NOMO-1 (cell line): ENCODE measurements at regions not wholly inside any gene's neighbourhood (a gene's known extent, or its start where the extent isn't known, plus 50 kb on each side); places are given as distances from the start of the nearest gene placed in this dataset.
"Not testable (repeated sequence)": the region's sequence is repeated elsewhere in the genome, so short reads cannot be mapped to it uniquely, and the experiment has no call there.

ENCODE experiments used
- DNase-seq, 2 experiments: peaks; one replicate each; lab custom pipeline; 2025; ENCODE audit not compliant: unreplicated experiment in 2 of 2; lab: John Stamatoyannopoulos, UW

DNA sequence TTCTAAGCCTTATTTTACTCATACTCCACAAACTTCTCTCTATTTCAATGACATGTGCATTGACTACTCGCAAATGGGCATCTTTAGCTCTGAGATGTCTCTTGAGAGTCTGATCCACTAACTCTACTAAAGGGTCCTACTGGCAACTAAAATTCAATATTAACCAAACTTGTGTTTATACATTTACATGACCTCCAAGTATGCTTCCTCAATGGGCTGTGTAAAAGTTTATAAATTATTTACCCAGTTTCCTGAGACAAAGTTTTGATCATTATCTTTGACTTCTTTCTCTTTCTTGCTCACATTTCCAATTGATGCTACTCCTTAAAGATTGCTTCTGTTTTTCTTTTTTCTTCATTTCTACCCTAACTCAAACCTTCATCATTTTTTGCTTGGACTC lies 510.1 kb upstream of the DAB2 start:
- no peak for DNase-seq

DNA sequence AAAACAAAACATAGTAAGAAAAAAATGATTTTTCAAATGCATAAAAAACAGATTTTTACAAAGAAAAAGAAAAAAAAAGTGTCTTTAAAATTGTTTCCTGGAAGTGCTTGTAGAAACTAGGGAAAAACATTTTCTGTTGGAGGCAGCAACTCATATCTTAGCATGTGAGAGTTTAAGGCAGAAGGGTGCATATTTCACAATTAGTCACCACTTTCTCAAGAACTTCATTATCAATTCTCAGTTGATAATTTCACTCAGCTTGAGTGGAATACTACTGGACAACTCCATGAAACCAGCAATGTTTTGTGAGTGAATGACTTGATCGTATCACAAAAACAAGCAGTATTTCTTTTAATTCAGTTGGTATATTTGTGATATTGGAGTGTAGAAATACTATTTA lies 508.3 kb upstream of the DAB2 start:
- no peak for DNase-seq

DNA sequence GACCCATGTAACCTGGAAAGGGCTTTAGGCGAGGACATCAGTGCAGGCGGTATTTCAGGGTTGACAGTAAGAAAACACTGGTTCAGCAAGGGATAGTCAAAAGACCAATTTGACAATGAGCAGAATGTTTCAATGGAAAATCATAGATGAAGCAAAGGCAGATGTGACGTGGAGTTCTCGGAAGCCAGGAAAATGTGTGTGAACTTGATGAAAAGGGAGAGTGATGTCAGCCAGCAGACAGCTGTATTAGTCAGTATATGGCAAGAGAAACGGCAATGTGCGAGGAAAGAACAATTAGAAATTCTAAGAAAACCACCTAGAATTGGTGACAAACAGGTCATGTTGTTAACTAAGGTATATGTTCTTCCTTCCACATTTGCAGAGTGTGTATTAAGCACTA lies 503.9 kb upstream of the DAB2 start:
- no peak for DNase-seq

- no peak for DNase-seq
Observed at GRCh38 chr5:39919876-39920275, 495.1 kb upstream of the DAB2 start.

DNA sequence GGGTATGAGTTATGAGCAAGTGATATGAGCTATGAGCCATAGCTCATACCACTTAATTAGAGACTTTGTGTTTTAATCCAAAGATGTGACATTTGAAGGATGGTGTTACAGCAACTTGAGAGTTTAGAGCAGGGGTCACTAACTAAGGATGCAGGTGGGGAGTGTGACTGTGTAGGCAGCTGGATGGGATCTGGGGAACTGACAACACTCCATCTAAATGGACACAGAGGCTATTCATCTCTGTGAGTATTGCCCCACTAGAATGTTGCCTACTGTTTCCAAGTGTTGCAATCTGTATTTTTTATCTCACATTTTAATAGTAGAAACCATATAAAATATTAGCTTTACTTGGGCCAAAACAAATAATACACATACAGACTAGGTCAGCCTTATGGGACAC lies 488.1 kb upstream of the DAB2 start:
- no peak for DNase-seq

DNA sequence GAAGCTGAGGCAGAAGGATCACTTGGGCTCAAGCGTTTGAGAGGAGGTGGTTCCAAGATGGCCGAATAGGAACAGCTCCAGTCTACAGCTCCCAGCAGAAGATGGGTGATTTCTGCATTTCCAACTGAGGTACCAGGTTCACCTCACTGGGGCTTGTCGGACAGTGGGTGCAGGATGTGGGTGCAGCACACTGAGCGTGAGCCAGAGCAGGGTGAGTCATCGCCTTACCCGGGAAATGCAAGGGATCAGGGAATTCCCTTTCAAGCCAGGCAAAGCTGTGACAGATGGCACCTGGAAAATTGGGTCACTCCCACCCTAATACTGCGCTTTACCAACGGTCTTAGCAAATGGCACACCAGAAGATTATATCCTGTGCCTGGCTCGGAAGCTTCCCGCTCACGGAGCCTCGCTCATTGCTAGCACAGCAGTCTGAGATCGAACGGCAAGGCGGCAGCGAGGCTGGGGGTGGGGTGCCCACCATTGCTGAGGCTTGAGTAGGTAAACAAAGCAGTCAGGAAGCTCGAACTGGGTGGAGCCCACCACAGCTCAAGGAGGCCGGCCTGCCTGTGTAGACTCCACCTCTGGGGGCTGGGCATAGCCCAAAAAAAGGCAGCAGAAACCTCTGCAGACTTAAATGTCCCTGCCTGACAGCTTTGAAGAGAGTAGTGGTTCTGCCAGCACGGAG lies 482.6 kb upstream of the DAB2 start:
- DNase-seq = not testable (repeated sequence)

DNA sequence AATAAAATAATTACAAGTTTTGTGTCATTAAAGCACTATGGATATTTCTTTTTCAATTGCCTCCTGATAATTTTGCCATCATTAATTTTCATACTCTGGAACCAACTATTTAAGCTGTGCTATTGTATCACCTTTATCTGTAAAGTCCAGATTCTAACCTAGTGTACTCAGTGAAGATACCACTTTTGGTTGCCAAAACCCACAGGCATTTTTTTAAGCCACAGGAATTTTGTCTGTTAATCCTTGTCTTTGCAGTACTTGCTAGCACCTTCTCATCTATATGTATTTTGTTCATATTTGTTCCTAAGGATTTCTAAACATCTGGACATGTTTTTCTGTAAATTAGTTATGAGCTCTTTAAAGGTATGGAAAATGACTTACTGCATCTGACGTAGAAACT lies 481.4 kb upstream of the DAB2 start:
- no peak for DNase-seq

DNA sequence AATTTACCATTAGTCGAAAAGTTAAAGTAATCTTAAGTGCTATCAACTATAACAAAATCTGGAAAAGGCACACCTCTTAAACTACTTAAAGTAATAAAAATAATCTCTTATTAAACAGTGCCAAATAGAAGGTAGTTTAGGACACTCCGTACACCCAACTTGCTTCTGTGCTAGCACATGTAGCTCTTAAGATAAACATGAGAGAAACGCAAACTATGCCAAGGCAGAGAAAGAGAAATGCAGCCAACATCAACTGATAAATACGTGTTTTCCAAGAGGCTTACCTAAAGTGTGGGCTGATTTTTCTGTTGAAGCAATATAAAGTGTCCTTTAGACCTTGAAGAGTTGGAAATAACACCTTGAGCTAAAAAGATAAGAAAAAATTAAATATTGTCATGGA lies 480.6 kb upstream of the DAB2 start:
- DNase-seq = no peak

- no peak for DNase-seq
Observed at GRCh38 chr5:39902626-39903025, 477.8 kb upstream of the DAB2 start.

DNA sequence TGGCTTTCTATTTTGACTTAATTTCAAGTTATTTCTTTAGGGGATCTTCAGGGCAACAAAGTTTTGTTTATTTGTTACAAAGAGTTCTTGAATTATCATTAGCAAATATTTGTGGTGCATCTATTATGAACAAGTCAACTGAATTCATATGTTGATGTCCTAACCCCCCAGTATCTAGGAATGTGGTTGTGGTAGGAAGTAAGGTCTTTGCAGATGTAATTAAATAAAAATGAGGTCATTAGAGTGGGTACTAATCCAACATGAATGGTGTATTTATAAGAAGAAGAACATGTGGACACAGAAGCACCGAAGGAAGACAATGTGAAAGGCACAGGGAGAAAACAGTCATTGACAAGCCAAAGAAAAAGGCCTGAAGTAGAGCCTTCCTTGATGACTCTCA lies 474.0 kb upstream of the DAB2 start:
- no peak for DNase-seq

- no peak for DNase-seq
Observed at GRCh38 chr5:39896706-39897105, 471.9 kb upstream of the DAB2 start.

DNA sequence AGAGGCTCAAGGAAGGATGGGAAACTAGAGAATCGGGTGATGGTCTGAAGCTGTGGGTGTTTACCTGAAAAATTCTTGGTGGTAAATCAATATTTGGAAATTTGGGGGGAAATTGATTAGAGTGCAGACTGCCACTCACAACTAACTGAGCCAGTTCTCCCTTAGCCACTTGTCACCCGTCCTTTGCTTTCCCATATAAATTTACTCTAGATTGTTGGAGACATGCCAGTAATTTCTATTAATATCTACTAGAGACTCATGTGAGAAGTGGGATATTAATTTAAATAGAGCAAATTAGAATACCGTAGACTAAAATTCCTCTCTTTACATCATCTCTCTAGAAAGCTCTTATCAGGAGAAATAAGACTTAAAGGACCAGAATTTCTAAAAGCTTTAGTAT lies 471.3 kb upstream of the DAB2 start:
- no peak for DNase-seq

GRCh38 chr5:39892708-39893107 lies 467.9 kb upstream of the DAB2 start:
- peak in 1 of 2 experiments; percentile 13 for DNase-seq

- no peak for DNase-seq
Observed at GRCh38 chr5:39891376-39891775, 466.6 kb upstream of the DAB2 start.

DNA sequence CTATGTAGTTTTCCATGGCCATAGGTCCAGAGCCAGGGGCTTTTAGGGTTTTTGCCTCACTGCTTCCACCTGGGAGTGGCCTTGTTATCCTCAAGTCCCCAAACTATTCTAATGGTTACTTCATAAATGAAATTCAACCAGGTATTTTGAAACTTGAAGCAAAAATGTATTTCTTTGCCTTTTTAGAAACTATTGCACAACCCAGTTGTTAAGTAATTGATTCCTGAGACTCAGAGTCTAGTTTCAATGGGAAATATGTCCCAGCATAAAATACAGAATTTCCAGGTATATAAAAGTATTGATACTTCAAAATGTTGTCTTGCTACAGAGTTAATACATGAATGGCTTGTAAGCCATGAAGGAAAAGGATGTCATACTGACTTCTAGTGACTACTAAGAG lies 456.2 kb upstream of the DAB2 start:
- DNase-seq = no peak

- no peak for DNase-seq
Observed at GRCh38 chr5:39877479-39877878, 452.7 kb upstream of the DAB2 start.

GRCh38 chr5:39876146-39876545 lies 451.4 kb upstream of the DAB2 start:
- no peak for DNase-seq

DNA sequence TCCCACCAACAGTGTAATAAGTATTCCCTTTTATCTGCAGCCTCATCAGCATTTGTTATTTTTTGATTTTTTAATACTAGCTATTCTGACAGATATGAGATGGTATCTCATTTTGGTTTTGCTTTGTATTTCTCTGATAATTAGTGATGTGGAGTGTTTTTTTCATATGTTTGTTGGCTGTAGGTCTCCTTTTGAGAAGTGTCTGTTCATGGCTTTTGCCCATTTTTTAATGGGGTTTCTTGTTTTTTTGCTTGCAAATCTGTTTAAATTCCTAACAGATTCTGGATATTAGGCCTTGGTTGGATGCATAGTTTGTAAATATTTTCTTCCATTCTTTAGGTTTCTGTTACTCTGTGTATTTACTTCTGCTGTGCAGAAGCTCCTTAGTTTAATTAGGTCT lies 445.4 kb upstream of the DAB2 start:
- DNase-seq = no peak

DNA sequence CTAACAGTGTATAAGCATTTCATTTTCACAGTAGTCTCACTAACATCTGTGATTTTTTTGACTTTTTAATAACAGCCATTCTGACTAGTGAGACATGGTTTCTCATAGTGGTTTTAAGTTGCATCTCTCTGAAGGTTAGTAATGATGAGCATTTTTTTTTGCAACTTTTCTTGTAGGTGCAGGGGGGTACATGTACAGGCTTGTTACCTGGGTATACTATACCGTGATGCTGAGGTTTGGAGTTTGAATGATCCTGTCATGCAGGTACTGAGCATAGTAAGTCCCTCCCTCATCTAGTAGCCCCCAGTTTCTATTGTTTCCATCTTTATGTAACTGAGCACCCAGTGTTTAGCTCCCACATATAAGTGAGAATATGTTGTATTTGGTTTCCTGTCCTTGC lies 444.6 kb upstream of the DAB2 start:
- no peak for DNase-seq

DNA sequence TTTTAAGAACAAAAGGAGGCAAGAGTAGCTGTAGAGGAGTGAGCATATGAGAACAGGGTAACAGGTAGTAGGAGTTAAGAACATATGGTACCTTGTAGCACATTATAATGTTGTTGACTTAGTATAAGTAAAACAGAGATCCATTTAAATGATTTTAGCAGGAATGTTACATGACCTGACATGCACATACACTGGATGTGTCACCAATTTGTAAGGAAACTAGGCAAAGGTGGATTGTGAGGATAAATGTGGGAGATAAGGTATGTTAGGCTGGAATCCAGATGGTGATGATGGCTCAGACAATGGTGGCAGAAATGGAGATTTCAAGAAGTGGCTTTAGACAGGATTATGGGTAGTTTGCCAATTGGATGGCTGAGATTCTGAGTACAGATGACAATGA lies 443.1 kb upstream of the DAB2 start:
- DNase-seq = no peak

GRCh38 chr5:39863926-39864552 lies 439.3 kb upstream of the DAB2 start:
- no peak for DNase-seq

DNA sequence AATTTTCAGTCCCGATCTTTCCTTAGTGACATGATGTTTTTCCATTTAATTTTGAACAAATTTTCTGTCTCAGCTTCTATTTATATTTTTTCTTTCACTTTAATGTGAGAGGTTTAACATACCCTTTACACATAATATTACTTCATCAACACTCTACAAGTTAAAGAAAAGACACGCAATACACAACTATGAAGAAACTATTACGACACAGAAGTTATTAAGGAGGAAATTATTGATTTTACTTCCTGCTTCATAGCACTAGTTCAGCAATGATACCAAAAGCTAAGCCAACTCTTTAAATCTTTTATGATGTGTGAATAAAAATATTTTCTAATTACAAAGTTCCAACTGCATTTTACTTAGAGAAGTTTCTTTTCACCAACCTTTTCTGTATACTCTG lies 432.3 kb upstream of the DAB2 start:
- peak; percentile 46 to 95 for DNase-seq
